Activated naive CD8-positive, alpha-beta T cell treated with anti-CD3 and anti-CD28 coated beads, Interleukin-2, amount 50 U/mL, for 24 hours (primary cell): ENCODE measurements at regions not wholly inside any gene's neighbourhood (a gene's known extent, or its start where the extent isn't known, plus 50 kb on each side); places are given as distances from the start of the nearest gene placed in this dataset.

ENCODE experiments used
- ATAC-seq: fragments of 150-1000 bp; cut with Tn5 transposase; one replicate; pipeline ENCODE4 v1.10.0; 2021
- DNase-seq: peaks from one replicate; pipeline ENCODE4 v3.0.0; 2021
- H3K27ac Mint-ChIP-seq: one replicate; pipeline ENCODE4 v1.8.0; 2021; ENCODE audit warnings: mild to moderate bottlenecking, mixed read lengths
- H3K27me3 Mint-ChIP-seq: one replicate; pipeline ENCODE4 v1.8.0; 2021; ENCODE audit warnings: mixed read lengths
- H3K36me3 Mint-ChIP-seq: one replicate; pipeline ENCODE4 v1.8.0; 2021; ENCODE audit warnings: low read depth, mixed read lengths
- H3K4me1 Mint-ChIP-seq: one replicate; pipeline ENCODE4 v1.8.0; 2021; ENCODE audit warnings: mixed read lengths
- H3K4me3 Mint-ChIP-seq: one replicate; pipeline ENCODE4 v1.8.0; 2021; ENCODE audit warnings: mild to moderate bottlenecking, moderate library complexity, mixed read lengths
- H3K9me3 Mint-ChIP-seq: one replicate; pipeline ENCODE4 v1.8.0; 2021; ENCODE audit warnings: mixed read lengths

DNA sequence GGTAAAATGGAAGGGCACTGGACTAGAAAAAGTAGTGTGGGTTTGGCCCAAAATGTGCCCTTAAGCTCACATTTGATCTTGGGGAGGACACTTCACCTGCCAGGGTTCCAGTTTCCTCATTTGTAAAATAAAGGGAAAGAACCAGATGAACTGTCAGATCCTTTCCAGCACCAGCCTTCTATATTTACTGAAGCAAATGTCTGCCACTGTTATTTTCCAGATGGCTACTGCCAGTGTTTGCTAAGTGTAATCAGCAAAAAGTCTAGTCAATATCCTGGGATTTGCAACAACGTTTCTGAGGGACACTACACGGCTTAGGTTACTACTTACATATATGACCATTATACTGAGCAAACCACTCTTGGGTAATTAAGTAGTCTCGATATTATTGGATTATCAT, 340.3 kb downstream of the KCNN2 start:
- no peak overlapping the region for H3K4me3 Mint-ChIP-seq
- DNase-seq (no peak), ATAC-seq (no peak)
- H3K36me3 Mint-ChIP-seq: no peaks in the 10 kb centered on the region
- no peaks in the 10 kb centered on the region for H3K27me3 Mint-ChIP-seq
- no peaks in the 10 kb centered on the region for H3K4me1 Mint-ChIP-seq
- H3K27ac Mint-ChIP-seq: no peak overlapping the region
- peaks cover 8% of the 10 kb centered on the region for H3K9me3 Mint-ChIP-seq

DNA sequence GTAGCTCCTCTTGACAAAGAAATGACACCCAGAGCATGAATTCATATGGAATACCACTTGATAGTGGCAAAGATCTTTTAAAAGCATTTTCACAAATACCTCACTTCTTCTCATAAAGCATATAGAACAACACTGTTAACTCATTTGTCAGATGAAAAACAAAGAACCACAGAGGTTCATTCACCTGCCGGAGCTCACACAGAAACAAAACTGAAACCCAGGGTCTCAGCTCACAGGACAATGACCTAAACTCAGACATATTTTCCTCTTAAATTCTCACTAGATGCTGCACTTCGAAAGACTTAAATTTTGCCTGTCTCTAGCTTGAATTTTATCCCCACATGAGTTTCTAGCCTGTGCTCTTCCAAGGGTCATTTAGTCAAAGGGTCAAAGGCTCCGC, 339.0 kb downstream of the KCNN2 start:
- Mint-ChIP-seq H3K27ac (no peak overlapping the region), H3K4me1 (no peaks in the 10 kb centered on the region), H3K36me3 (no peaks in the 10 kb centered on the region), H3K9me3 (peaks cover 11% of the 10 kb centered on the region), H3K27me3 (no peaks in the 10 kb centered on the region), H3K4me3 (no peak overlapping the region)
- DNase-seq (no peak), ATAC-seq (no peak)

DNA sequence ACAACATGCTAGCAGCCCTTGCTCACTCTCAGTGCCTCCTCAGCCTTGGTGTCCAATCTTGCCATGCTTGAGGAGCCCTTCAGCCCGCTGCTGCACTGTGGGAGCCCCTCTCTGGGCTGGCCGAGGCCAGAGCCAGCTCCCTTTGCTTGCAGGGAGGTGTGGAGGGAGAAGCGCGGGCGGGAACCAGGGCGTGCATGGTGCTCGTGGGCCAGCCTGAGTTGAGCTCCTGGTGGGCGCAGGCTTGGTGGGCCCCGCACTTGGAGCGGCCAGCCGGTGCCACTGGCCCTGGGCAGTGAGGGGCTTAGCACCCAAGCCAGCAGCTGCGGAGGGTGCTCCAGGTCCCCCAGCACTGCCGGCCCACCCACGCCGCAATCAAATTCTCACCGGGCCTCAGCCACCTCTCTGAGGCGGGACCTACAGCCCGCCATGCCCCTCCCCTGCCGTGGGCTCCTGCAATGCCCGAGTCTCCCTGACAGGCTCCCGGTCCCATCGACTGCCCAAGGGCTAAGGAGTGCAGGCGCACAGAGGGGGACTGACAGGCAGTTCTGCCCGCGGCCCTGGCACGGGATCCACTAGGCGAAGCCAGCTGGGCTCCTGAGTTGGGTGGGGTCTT, 333.5 kb downstream of the KCNN2 start:
- peaks cover 11% of the 10 kb centered on the region for H3K9me3 Mint-ChIP-seq
- no peak overlapping the region for H3K4me3 Mint-ChIP-seq
- no peaks in the 10 kb centered on the region for H3K4me1 Mint-ChIP-seq
- peaks cover 1% of the 10 kb centered on the region for H3K27me3 Mint-ChIP-seq
- H3K36me3 Mint-ChIP-seq: no peaks in the 10 kb centered on the region
- H3K27ac Mint-ChIP-seq: no peak overlapping the region
- DNase-seq: no peak
- ATAC-seq: no peak

DNA sequence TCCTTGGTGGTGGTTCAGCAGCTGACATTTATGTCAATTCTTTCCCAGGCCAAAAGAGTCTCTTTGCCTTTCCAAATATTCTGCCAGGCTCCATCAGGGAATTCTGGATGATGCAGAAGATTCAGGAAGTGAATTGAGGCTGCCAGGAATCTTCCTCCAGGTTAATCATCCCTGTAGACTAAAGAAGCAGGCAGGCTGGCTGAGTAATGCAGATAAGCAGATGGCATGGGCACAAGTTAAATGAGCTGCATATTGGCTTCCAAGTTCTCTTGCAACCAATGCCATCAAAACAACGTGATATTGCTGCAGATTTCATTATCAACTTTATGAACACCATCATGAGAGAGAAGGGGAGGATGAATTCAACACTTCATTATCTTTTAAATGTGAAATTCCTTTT, 324.5 kb downstream of the KCNN2 start:
- H3K4me3 Mint-ChIP-seq: no peak overlapping the region
- no peaks in the 10 kb centered on the region for H3K27me3 Mint-ChIP-seq
- no peak for DNase-seq
- ATAC-seq: no peak
- H3K36me3 Mint-ChIP-seq: no peaks in the 10 kb centered on the region
- H3K4me1 Mint-ChIP-seq: no peaks in the 10 kb centered on the region
- no peak overlapping the region for H3K27ac Mint-ChIP-seq
- H3K9me3 Mint-ChIP-seq: peaks cover 3% of the 10 kb centered on the region

DNA sequence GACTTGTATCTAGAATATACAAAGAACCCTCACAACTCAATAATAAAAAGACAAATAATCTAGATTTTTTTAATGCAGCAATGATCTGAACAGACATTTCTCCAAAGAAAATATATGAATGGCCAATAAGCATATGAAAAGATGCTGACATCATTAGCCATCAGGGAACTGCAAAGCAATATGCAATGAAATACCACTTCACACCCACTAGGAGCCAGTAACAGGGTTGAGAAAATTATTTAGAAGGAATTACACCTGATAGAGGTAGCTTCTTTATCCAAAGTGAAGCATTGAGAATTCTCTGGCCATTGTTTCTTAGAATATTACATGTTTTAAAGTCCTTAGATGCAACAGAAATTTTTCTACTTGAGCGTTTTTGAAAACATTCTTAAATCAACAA, 316.9 kb downstream of the KCNN2 start:
- no peak overlapping the region for H3K4me3 Mint-ChIP-seq
- H3K36me3 Mint-ChIP-seq: no peaks in the 10 kb centered on the region
- DNase-seq (no peak), ATAC-seq (no peak)
- H3K27ac Mint-ChIP-seq: no peak overlapping the region
- no peaks in the 10 kb centered on the region for H3K4me1 Mint-ChIP-seq
- H3K9me3 Mint-ChIP-seq: peaks cover 7% of the 10 kb centered on the region
- H3K27me3 Mint-ChIP-seq: no peaks in the 10 kb centered on the region

DNA sequence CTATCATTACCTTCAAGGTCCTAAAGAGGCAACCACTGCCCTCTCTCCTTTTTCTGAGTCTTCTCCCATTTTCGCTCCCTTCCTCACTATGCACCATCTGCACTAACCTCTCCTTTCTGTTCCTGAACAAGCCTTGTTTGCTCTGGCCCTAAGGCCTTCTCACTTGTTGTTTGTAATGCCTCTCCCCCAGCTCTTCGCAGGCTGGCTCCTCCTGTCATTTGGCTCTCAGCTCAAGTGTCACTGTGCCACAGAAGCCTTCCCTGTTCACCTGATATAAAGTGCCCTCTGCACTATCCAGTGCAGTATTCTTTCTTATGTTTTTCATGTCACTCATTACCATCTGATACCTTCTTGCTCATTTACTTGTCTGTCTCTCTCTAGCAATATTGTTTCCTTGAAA, 303.7 kb downstream of the KCNN2 start:
- Mint-ChIP-seq H3K27ac (no peak overlapping the region), H3K9me3 (no peaks in the 10 kb centered on the region), H3K4me3 (no peak overlapping the region), H3K27me3 (no peaks in the 10 kb centered on the region), H3K4me1 (no peaks in the 10 kb centered on the region), H3K36me3 (no peaks in the 10 kb centered on the region)
- ATAC-seq (no peak), DNase-seq (no peak)

DNA sequence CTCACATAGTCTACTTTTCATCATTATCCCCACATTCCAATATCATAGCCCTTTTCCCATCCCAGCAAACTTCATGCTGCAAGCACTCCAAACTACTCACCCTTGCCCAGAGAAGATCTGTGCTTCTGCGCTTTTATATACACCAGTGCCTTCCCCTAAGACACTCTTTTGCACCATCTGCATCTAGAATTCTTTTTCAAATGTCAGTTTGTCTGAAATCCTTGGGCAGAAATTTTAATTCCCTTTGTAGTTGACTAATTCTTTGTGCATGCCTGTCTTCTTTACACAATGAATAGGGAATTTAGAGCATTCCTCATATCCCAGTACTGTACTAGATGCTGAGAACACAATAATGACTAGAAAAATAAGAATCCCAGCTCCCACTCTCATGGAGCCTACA, 298.9 kb downstream of the KCNN2 start:
- Mint-ChIP-seq H3K36me3 (no peaks in the 10 kb centered on the region), H3K9me3 (no peaks in the 10 kb centered on the region), H3K4me1 (no peaks in the 10 kb centered on the region), H3K4me3 (no peak overlapping the region), H3K27ac (no peak overlapping the region), H3K27me3 (no peaks in the 10 kb centered on the region)
- DNase-seq (no peak), ATAC-seq (no peak)

DNA sequence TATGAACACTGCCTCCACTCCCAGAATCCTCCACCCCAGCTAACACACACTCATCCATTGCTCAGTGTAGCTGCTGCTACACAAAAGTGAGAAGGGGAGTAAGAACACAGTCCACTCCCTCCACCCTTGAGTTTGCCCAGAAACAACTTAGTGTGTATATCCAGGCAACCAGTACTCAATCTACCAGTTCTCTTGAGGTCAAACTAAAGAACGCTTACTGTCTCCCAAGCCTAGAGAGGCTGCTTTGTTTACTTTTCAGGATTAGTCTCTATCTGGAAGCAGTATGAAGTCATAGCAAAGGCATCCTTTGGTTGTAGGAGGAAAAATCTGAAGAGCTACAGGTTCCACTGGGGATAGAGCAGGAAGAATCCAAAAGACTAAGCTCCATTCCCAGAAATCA, 296.3 kb downstream of the KCNN2 start:
- no peak for DNase-seq
- no peak for ATAC-seq
- Mint-ChIP-seq H3K4me3 (no peak overlapping the region), H3K27ac (no peak overlapping the region), H3K27me3 (no peaks in the 10 kb centered on the region), H3K4me1 (no peaks in the 10 kb centered on the region), H3K36me3 (no peaks in the 10 kb centered on the region), H3K9me3 (no peaks in the 10 kb centered on the region)

DNA sequence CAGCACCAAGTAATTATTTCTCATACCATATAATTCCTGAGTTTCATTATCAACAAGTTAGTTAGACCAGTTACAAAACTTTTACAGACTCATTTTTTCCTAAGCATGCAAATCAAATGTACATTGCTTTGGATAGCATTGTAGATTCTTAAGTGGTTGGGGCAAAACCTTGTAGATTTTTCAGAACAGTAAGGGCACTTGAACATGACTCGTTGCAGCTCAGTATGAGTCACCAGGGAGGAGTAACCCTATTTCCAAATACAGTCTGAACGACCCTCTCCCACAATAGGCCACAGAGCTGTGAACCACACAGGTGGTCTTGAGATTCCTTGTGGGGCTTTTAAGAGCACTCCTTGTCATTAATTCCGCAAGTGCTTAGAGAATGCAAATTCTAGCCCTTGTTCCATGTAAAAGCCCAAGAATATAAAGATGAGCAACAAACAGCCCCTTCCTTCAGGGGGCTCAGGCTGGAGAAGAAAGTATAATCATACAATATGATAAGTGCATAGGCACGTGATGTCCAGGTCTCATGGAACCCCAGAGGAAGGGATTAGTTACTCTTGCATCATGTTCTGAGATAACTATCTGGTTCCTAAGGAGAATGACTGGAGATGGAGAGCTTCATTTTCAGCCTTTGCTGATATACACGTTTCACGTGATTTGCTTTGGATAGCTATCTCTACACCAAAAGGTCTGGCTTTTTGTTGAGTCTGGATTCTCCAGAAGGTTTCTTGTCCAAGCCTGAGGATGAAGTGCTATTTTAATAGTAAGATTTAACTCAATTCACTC, 295.7 kb downstream of the KCNN2 start:
- Mint-ChIP-seq H3K4me3 (no peak overlapping the region), H3K36me3 (no peaks in the 10 kb centered on the region), H3K27ac (no peak overlapping the region), H3K4me1 (no peaks in the 10 kb centered on the region), H3K27me3 (no peaks in the 10 kb centered on the region), H3K9me3 (no peaks in the 10 kb centered on the region)
- DNase-seq (no peak), ATAC-seq (no peak)

DNA sequence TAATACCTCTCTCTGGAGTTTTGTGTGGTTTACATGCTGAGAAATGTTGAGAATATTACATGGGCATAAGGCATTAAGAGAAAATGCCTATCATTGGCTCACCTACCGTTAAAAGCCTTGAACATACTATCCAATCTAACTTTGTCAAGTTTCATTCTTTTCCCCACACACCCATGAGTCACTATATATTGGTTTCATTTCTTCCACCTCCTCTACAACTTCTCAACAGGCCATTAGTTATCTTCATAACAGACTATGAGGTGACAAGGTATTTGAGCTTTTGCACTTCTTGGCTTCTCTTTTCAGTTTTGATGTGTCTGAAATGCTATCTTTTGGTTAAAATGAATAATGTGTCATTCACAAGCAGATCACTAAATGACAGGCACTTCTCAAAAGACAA, 288.0 kb downstream of the KCNN2 start:
- H3K27me3 Mint-ChIP-seq: no peaks in the 10 kb centered on the region
- ATAC-seq: no peak
- H3K4me1 Mint-ChIP-seq: no peaks in the 10 kb centered on the region
- H3K4me3 Mint-ChIP-seq: no peak overlapping the region
- H3K27ac Mint-ChIP-seq: no peak overlapping the region
- no peak for DNase-seq
- peaks cover 12% of the 10 kb centered on the region for H3K9me3 Mint-ChIP-seq
- no peaks in the 10 kb centered on the region for H3K36me3 Mint-ChIP-seq

DNA sequence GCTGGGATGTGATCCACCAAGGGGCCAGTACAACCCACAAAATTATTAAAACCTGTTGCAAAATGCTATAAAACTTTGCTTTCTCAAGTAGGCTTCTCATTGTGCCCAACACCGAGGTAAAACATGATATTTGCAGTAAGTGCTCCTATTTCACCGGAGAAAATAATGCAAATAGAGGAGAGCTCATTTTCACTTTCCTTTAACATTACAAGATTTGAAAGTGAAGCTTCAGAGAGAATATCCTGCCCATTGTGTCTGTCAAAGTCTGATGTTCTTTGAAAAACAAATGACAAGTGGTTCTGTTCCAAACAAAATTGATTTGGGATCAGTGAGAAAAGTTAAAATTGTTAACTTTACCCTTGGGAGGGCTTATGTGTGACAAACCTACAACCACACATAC, 287.1 kb downstream of the KCNN2 start:
- Mint-ChIP-seq H3K9me3 (peaks cover 12% of the 10 kb centered on the region), H3K4me1 (no peaks in the 10 kb centered on the region), H3K27ac (no peak overlapping the region), H3K36me3 (no peaks in the 10 kb centered on the region), H3K27me3 (no peaks in the 10 kb centered on the region), H3K4me3 (no peak overlapping the region)
- no peak for ATAC-seq
- DNase-seq: no peak

DNA sequence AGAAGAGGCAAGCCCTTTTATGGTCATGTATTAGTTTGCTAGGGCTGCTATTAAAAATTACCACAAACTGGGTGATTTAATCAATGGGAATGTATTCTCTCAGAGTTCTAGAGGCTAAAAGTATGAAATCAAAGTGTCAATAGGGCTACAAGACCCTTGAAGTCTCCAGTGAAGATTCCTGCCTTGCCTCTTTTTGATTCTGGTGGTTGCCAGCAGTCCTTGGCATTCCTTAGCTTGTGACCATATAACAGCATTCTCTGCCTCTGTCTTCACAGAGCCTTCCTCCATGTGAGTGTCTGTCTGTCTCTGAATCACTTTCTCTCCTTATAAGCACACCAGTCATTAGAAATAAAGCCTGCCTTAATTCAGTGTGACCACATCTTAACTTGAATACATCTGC, 282.7 kb downstream of the KCNN2 start:
- peaks cover 15% of the 10 kb centered on the region for H3K9me3 Mint-ChIP-seq
- no peak overlapping the region for H3K4me3 Mint-ChIP-seq
- no peaks in the 10 kb centered on the region for H3K4me1 Mint-ChIP-seq
- no peaks in the 10 kb centered on the region for H3K27me3 Mint-ChIP-seq
- H3K27ac Mint-ChIP-seq: no peak overlapping the region
- no peaks in the 10 kb centered on the region for H3K36me3 Mint-ChIP-seq
- DNase-seq (no peak), ATAC-seq (no peak)

DNA sequence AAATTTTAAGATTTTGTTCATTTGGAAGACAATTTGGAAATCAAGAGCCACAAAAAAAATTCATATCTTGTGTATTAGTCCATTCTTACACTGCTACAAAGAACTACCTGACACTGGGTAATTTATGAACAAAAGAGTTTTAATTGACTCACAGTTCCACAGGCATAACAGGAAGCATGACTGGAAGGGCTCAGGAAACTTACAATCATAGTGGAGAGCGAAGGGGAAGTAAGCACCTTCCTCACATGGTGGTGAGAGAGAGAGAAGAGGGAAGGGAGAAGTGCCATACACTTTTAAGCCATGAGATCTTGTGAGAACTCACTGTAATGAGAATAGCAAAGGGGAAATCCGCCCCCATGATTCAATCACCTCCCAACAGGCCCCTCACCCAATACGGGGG, 274.4 kb downstream of the KCNN2 start:
- peaks cover 7% of the 10 kb centered on the region for H3K9me3 Mint-ChIP-seq
- H3K4me1 Mint-ChIP-seq: no peaks in the 10 kb centered on the region
- no peaks in the 10 kb centered on the region for H3K36me3 Mint-ChIP-seq
- DNase-seq (no peak), ATAC-seq (no peak)
- no peak overlapping the region for H3K4me3 Mint-ChIP-seq
- no peak overlapping the region for H3K27ac Mint-ChIP-seq
- H3K27me3 Mint-ChIP-seq: no peaks in the 10 kb centered on the region

DNA sequence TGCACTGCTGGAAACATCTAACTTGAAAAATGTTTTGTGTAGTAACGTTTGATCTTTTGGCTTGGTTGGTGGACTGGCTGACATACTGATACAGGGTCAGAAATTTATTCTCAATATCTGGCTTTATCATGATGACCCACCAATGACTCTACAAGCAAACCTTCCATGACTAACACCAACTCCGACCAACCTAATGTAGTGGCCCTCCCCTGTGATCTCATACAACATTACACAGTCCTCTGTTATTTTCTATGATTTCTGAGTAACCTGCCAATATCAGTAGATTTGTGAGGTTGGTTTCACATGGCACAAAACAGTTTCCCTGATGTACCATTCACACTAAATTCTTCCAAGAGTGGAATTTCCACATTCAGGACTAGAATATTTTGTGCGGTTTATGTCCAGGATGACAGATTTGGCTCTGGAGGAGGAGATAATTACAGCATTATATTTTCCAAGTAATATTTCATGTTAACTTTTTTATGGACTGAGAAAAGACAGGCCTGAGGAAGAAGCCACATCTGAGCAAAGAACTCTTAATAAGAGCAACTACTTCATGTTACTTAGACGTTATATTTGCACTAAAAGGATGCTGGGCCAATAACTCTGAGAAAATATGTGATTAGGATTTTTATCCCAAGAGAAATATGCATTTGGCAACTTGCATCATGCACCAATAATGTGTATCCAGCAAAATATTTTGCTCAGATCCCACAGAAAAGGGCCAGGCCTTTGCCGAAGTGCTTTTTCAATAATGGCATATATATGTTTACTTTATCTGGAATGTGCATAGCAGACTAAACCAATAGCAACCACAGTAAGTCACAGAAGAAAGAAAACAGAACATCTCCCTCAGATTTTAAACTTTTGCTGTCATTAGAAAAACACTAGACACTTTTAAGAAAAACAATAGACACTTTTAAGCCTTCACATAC, 273.4 kb downstream of the KCNN2 start:
- Mint-ChIP-seq H3K4me1 (no peaks in the 10 kb centered on the region), H3K27me3 (no peaks in the 10 kb centered on the region), H3K27ac (no peak overlapping the region), H3K36me3 (no peaks in the 10 kb centered on the region), H3K9me3 (peaks cover 7% of the 10 kb centered on the region), H3K4me3 (no peak overlapping the region)
- no peak for DNase-seq
- no peak for ATAC-seq

DNA sequence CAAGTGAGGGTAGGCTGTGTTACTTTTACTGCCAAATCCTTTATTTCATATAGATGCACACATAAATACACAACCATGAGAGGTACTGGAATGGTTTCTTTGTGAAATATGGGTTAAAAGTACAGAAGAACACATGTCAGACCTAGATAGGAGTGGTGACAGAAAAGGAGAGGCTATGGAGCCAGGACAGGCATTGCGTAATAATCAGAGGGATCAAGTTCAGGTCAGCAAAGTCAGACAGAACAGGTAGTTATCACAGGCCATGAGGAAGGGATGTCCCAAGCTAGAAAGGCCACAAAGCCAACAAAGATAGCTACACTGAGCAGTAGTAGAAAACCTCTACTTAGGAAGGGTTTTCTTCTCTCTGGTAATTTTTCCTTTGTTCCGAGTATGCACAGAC, 272.6 kb downstream of the KCNN2 start:
- no peaks in the 10 kb centered on the region for H3K36me3 Mint-ChIP-seq

More for the DNA sequence above, 272.6 kb downstream of the KCNN2 start:
- DNase-seq (no peak), ATAC-seq (no peak)
- H3K4me3 Mint-ChIP-seq: no peak overlapping the region
- no peak overlapping the region for H3K27ac Mint-ChIP-seq
- peaks cover 4% of the 10 kb centered on the region for H3K9me3 Mint-ChIP-seq
- no peaks in the 10 kb centered on the region for H3K4me1 Mint-ChIP-seq
- H3K27me3 Mint-ChIP-seq: no peaks in the 10 kb centered on the region
